Amniotic epithelial cell (primary cell): ENCODE measurements at regions not wholly inside any gene's neighbourhood (a gene's known extent, or its start where the extent isn't known, plus 50 kb on each side); places are given as distances from the start of the nearest gene placed in this dataset.

ENCODE experiments used
- DNase-seq: peaks from one replicate; pipeline ENCODE4 v3.0.0-alpha.2; 2010; ENCODE audit warnings: low read depth

- DNase-seq: no peak
Observed at GRCh38 chr2:4486971-4487370, 783.6 kb downstream of the DCDC2C start.

GRCh38 chr2:4499316-4500030 lies 796.1 kb downstream of the DCDC2C start:
- no peak for DNase-seq

GRCh38 chr2:4501525-4501924 lies 798.1 kb downstream of the DCDC2C start:
- no peak for DNase-seq

- DNase-seq: no peak
Observed at GRCh38 chr2:4502230-4502843, 799.0 kb downstream of the DCDC2C start.

GRCh38 chr2:4507661-4508060 lies 804.3 kb downstream of the DCDC2C start:
- DNase-seq: no peak

GRCh38 chr2:4515871-4516761 lies 812.7 kb downstream of the DCDC2C start:
- DNase-seq: no peak

GRCh38 chr2:4518596-4518995 lies 815.2 kb downstream of the DCDC2C start:
- no peak for DNase-seq

GRCh38 chr2:4522498-4523421 lies 819.4 kb downstream of the DCDC2C start:
- DNase-seq: no peak

- no peak for DNase-seq
Observed at GRCh38 chr2:4527416-4527815, 824.0 kb downstream of the DCDC2C start.

GRCh38 chr2:4528246-4528645 lies 824.9 kb downstream of the DCDC2C start:
- DNase-seq: no peak

GRCh38 chr2:4528773-4529172 lies 825.4 kb downstream of the DCDC2C start:
- no peak for DNase-seq

- DNase-seq: no peak
Observed at GRCh38 chr2:4529738-4530137, 826.4 kb downstream of the DCDC2C start.

- no peak for DNase-seq
Observed at GRCh38 chr2:4530231-4530630, 826.9 kb downstream of the DCDC2C start.

- DNase-seq: no peak
Observed at GRCh38 chr2:4533806-4534205, 830.4 kb downstream of the DCDC2C start.

- DNase-seq: no peak
Observed at GRCh38 chr2:4539121-4539520, 835.7 kb downstream of the DCDC2C start.

GRCh38 chr2:4549666-4550210 lies 846.4 kb downstream of the DCDC2C start:
- no peak for DNase-seq

GRCh38 chr2:4551691-4552474 lies 848.5 kb downstream of the DCDC2C start:
- DNase-seq: no peak

GRCh38 chr2:4553241-4553640 lies 849.9 kb downstream of the DCDC2C start:
- no peak for DNase-seq

- DNase-seq: no peak
Observed at GRCh38 chr2:4556135-4556896, 852.9 kb downstream of the DCDC2C start.

- DNase-seq: no peak
Observed at GRCh38 chr2:4561196-4561595, 857.8 kb downstream of the DCDC2C start.
